ENCODE measurements at regions not wholly inside any gene's neighbourhood (a gene's known extent, or its start where the extent isn't known, plus 50 kb on each side); places are given as distances from the start of the nearest gene placed in this dataset.
"Not testable (repeated sequence)": the region's sequence is repeated elsewhere in the genome, so short reads cannot be mapped to it uniquely, and the experiment has no call there.

GRCh38 chr4:3961091-3961672, 195.0 kb downstream of the ADRA2C start:
- DNase-seq (ENCODE audit: low spot score) = not testable (repeated sequence)

- not testable (repeated sequence) for DNase-seq (ENCODE audit: low spot score)
Observed at GRCh38 chr4:3964572-3965278, 198.5 kb downstream of the ADRA2C start.

DNA sequence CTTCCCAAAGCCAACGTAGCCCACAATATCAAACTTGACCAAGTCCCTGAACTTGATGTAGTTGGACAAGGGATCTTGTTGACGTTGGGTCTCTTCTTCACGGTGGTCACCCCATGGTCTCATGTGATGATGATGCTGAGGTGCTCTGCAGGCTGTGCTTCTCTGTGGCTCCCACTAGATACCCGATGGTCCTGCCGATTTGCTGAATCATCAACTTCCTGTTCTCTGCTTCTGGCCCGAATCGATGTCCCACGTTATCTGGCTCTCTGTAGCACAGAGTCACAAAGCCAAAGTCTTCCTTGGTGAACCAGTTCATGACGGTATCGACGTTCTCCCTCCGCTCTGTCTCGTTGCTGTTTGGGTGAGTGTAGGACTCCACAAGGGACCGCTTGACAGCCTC, 201.0 kb downstream of the ADRA2C start:
- not testable (repeated sequence) for DNase-seq (ENCODE audit: low spot score)

GRCh38 chr4:3972626-3973025, 206.4 kb downstream of the ADRA2C start:
- not testable (repeated sequence) for DNase-seq (ENCODE audit: low spot score)

GRCh38 chr4:3973581-3974200, 207.5 kb downstream of the ADRA2C start:
- not testable (repeated sequence) for DNase-seq (ENCODE audit: low spot score)

- not testable (repeated sequence) for DNase-seq (ENCODE audit: low spot score)
Observed at GRCh38 chr4:3983518-3984125, 217.4 kb downstream of the ADRA2C start.

GRCh38 chr4:3984796-3985195, 218.6 kb downstream of the ADRA2C start:
- DNase-seq (ENCODE audit: low spot score) = not testable (repeated sequence)

DNA sequence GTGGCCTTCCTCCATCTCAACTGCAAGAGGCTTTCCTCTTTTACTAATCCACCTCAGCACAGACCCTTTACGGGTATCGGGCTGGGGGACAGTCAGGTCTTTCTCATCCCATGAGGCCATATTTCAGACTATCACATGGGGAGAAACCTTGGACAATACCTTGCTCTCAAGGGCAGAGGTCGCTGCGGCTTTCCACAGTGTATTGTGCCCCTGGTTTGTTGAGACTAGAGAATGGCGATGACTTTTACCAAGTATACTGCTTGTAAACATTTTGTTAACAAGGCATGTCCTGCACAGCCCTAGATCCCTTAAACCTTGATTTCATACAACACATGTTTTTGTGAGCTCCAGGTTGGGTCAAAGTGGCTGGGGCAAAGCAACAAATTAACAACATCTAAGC, 220.2 kb downstream of the ADRA2C start:
- DNase-seq (ENCODE audit: low spot score) = not testable (repeated sequence)

DNA sequence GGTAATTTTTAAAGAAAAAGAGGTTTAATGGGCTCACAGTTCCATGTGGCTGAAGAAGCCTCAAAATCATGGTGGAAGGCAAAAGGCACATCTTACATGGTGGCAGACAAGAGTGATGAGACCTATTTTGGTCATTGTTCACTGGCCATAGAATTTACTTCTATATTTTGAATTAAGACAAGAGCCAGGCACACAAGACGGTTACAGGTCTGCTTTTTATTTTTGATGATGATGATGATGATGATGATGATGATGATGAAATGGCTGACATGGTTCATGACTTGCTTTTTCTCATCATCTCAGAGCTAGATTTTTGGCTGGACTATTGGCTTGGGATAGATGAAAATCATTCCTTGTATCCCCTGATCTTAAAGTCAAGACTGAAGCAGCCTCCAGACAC, 229.3 kb downstream of the OTOP1 start:
- not testable (repeated sequence) for DNase-seq (ENCODE audit: low spot score)

DNA sequence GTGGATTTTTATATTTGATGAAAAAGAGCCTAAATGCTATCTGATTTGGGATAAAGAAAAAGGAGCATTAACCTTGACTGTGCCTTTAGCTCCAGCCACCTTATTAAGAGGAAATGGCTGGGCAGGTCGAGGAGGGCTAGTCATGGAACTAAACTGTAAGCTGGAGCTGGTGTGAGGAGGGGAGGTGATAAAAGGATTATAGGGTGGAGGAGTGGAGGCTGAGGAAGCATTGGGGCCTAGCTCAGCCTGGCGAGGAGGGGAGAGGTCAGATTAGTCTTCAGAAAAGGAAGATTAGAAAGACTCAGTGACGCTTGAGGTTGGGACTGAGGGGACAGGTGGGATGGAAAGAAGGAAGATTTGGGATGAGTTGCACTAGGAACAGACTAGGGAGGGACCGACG, 222.7 kb downstream of the OTOP1 start:
- DNase-seq (ENCODE audit: low spot score) = not testable (repeated sequence)

- DNase-seq (ENCODE audit: low spot score) = not testable (repeated sequence)
Observed at GRCh38 chr4:4004702-4005101, 222.0 kb downstream of the OTOP1 start.

DNA sequence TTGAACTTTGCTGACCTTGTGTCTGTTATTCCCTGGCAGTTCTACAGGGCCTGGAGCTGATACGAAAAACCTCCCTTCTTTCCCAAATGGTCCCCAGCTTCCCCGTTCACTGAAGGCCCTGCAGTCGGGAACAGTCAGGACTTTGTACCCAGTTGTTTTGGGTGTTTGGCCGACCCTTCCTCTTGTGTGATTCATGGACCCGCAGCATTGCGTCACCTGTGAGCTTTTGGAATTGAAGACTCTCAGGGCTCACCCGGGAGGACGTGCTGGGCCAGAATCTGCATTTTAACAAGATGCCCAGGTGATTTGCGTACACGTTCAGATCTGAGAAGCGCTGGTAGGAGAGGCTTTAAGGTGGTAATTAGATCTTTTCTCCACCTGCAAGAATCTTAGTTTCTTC, 220.4 kb downstream of the OTOP1 start:
- not testable (repeated sequence) for DNase-seq (ENCODE audit: low spot score)

GRCh38 chr4:4019071-4019470, 207.7 kb downstream of the OTOP1 start:
- DNase-seq (ENCODE audit: low spot score) = not testable (repeated sequence)

DNA sequence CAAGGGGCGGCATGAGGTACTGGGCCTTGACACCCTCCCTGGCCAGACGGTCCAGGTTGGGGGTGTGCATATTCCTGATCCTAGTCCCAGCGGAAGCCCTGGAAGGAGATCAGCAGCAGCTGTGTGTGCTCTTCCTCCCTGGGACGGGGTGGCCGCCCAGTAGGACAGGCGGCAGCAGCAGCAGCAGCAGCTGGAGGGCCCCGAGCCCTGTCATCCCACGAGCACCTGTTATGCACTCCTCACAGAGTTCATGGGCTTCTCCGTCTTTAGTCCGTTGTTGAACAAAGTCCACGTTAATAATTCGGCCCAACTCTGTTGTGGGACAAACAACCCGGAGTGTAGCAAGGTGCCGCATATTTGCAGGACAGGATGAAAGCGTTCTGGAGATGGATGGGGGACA, 205.6 kb downstream of the OTOP1 start:
- not testable (repeated sequence) for DNase-seq (ENCODE audit: low spot score)

DNA sequence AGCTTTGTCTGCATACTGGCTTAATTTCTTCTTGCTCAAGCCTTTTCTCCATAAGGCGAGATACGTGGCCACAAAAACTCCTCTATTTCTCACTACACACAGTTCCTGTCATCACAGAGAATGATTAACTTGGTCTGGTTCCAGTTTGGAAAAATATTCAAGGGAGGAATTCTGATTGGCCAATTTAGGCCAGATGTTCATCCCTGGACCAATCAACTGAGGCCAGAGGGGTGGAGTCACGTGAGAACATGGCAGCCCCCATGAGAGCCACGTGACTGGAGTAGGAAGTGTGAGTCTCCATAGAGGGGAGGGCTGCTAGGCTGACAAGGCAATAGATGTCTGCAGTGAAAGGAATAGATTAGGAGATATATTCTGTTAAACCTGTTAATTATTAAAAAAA, 200.0 kb downstream of the OTOP1 start:
- not testable (repeated sequence) for DNase-seq (ENCODE audit: low spot score)

DNA sequence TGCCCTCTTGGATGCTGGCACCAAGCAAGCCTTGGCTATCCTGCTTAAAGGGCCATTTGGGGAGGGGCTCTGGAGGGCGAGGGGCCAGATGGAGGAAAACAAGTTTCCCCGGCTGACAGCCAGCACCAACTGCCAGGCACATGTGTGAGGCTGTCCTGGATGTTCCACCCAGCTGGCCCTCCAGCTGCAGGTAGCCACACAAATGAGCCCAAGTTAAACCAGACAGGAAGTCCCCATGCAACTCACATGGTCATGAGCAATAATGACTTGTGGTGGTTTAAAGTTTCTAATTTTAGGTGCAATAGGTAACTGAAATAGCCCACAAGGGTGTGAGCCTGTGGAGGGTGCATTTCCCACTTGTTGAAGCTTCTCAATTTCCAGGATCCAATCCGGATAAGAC, 198.0 kb downstream of the OTOP1 start:
- not testable (repeated sequence) for DNase-seq (ENCODE audit: low spot score)

DNA sequence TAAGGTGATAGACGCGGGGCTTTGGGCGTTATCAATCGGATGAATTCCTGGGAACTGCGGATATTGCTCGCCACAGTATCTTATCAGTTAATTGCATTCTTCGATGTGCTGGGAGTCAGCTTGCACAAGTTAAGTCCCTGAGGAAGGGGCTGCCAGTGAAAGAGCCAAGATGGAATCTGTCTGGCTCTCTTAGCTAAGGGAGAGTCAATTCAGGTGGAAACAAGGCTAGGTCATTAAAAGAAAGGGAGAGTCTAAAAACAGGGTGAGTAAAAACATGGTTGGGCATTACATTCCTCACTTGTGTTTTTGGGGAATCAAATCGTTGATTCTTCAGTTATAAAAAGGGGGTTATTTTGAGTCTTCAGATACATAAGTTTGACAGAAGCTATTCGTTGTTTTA, 196.2 kb downstream of the OTOP1 start:
- not testable (repeated sequence) for DNase-seq (ENCODE audit: low spot score)

- DNase-seq (ENCODE audit: low spot score) = not testable (repeated sequence)
Observed at GRCh38 chr4:4031446-4032135, 195.1 kb downstream of the OTOP1 start.

DNA sequence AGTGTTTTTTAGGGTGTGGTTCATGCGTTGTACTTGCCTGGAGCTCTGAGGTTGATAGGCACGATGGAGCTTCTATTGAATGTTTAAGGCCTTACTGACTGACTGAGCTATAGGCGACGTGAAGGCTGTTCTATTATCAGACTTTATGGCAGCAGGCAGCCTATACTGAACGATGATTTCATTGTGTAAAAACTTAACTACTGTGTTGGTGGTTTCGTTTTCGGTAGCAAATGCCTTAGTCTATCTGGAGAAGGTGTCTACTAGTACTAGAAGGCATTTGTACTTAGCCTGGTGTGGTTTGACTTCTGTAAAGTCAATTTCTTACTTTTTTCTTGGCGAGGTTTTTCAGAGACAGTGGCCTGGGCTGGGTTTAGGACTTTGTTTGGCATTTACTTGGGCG, 194.4 kb downstream of the OTOP1 start:
- not testable (repeated sequence) for DNase-seq (ENCODE audit: low spot score)

DNA sequence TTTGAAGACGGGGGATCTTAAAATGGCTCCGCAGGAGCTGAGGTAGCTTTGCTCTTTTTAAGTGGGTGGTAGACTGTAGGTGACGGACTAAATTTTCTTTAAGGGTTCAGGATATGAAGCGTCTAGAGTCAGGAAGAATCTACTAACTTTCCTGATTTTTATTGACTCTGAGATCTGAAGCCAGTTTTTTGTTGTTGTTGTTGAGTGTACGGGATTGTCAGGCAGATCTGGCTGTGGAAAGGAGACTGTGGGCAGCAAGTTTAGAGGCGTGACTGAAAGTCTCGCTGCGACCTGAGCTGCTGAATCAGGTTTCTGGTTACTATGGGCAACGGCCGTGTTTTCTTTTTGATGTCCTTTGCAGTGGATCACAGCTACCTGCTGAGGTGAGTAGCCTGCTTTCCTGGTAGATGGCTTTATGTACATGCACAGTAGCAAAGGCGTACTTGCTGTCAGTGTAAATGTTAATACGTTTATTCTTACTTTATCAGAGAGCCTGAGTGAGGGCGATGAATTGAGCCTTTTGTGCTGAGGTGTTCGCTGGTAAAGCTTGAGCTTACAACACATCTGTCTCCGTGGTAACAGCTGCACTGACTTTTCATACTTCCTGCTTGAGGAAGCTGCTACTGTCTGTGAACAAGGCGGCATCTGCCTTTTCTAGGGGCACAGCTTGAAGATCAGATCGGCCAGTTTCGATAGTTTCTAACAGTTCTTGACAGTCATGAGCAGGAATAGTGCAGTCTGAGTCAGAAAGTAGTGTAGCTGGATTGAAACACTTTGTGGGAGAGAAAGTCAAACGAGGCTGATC, 193.7 kb downstream of the OTOP1 start:
- not testable (repeated sequence) for DNase-seq (ENCODE audit: low spot score)

GRCh38 chr4:4037399-4038138, 189.2 kb downstream of the OTOP1 start:
- not testable (repeated sequence) for DNase-seq (ENCODE audit: low spot score)

Data from AG20443 (cell line).